ENCODE measurements at regions not wholly inside any gene's neighbourhood (a gene's known extent, or its start where the extent isn't known, plus 50 kb on each side); places are given as distances from the start of the nearest gene placed in this dataset.

DNA sequence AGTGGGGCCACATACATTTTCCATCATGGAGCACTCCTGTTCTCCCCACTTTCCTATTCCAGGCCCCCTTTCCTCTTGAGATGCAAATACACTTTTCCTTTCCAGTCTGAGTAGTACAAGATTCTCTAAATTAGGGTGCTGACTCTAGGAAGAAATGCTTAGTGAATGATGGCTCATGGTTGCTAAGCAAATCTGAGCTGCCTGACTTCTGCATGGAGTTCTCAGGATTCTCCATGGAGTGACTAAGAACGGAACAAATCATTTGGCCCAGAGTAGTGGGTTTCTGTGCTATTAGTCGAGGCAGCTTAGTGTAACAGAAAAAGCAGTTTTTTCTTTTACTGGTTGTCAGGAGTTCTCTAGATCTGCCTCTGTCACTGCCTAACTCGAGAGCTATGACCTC, 65.4 kb upstream of the NTM start:
- SMC1A ChIA-PET (ENCODE audit: uncharacterized antibody, unreplicated experiment), result no interaction called here
- Histone ChIP-seq H3K9ac (ENCODE audit: control insufficient read depth, insufficient read depth, low read length) (no peak overlapping the region), H2AFZ (ENCODE audit: control insufficient read depth, low read depth, low read length) (no peak overlapping the region), H3K27me3 (replicated peaks in 1 of 2; ENCODE audit: control insufficient read depth in 2 of 2, insufficient read depth in 2 of 2, low read length in 1 of 2) (peaks cover 0 to 1% of the 10 kb centered on the region in 2 experiments; a peak in 1 of 4 replicates), H4K20me1 (ENCODE audit: control insufficient read depth, insufficient read depth) (no peaks in the 10 kb centered on the region), H3K4me3 (no peak overlapping the region), H3K9me3 (replicated peaks; ENCODE audit: control insufficient read depth, insufficient read depth, low read length) (no peaks in the 10 kb centered on the region), H3K36me3 (ENCODE audit: control insufficient read depth in 2 of 2, insufficient read depth in 2 of 2, low read length in 1 of 2) (no peaks in the 10 kb centered on the region), H3K4me2 (ENCODE audit: control insufficient read depth, insufficient read depth) (no peak overlapping the region), H3K4me1 (ENCODE audit: control insufficient read depth, insufficient read depth, low read length) (no peaks in the 10 kb centered on the region), H3K27ac (ENCODE audit: control insufficient read depth, insufficient read depth) (no peak overlapping the region), H3K79me2 (ENCODE audit: control insufficient read depth, insufficient read depth, low read length) (no peaks in the 10 kb centered on the region)
- FAIRE-seq, result no peak
- no peak for ATAC-seq
- intact Hi-C loops (cut with micrococcal nuclease; ENCODE audit: unreplicated experiment) (no loop called here), in situ Hi-C loops (cut with MboI) (no loop called here)
- no peak for TF ChIP-seq IRF5 (IDR thresholded peaks at IDR 0.05; ENCODE audit: borderline replicate concordance)
- WGBS (ENCODE audit: insufficient coverage, insufficient replicate concordance, low lambda C conversion rate, missing lambda C conversion rate), result 2% methylated on average over 3 of the region's 3 CpGs
- RAD21 ChIA-PET (ENCODE audit: unreplicated experiment), result no interaction called here
- CTCF ChIA-PET, result interaction anchor here (1.4 kb wide), 1 partner anchor 9 kb away, joined by 4 read pairs; no protein-coding TSS in a partner anchor
- no TSS peak for BruUV-seq (replicated peaks)
- POLR2A ChIA-PET, result no interaction called here
- no peak for DNase-seq (ENCODE audit: low read depth, low spot score)

GRCh38 chr11:131307506-131307905, 62.9 kb upstream of the NTM start:
- in situ Hi-C loops (cut with MboI), result no loop called here
- Histone ChIP-seq H3K9me3 (replicated peaks; ENCODE audit: control insufficient read depth, insufficient read depth, low read length) (no peaks in the 10 kb centered on the region), H3K27ac (ENCODE audit: control insufficient read depth, insufficient read depth) (no peak overlapping the region), H3K9ac (ENCODE audit: control insufficient read depth, insufficient read depth, low read length) (no peak overlapping the region), H3K4me1 (ENCODE audit: control insufficient read depth, insufficient read depth, low read length) (no peaks in the 10 kb centered on the region), H3K79me2 (ENCODE audit: control insufficient read depth, insufficient read depth, low read length) (no peaks in the 10 kb centered on the region), H3K36me3 (ENCODE audit: control insufficient read depth in 2 of 2, insufficient read depth in 2 of 2, low read length in 1 of 2) (no peaks in the 10 kb centered on the region), H4K20me1 (ENCODE audit: control insufficient read depth, insufficient read depth) (no peaks in the 10 kb centered on the region), H3K4me2 (ENCODE audit: control insufficient read depth, insufficient read depth) (no peak overlapping the region), H2AFZ (ENCODE audit: control insufficient read depth, low read depth, low read length) (no peak overlapping the region), H3K27me3 (replicated peaks in 1 of 2; ENCODE audit: control insufficient read depth in 2 of 2, insufficient read depth in 2 of 2, low read length in 1 of 2) (no peaks in the 10 kb centered on the region; a peak in 1 of 4 replicates), H3K4me3 (no peak overlapping the region)
- POLR2A ChIA-PET, result no interaction called here
- DNase-seq (ENCODE audit: low read depth, low spot score) (no peak), FAIRE-seq (no peak), ATAC-seq (no peak)
- WGBS (ENCODE audit: insufficient coverage, insufficient replicate concordance, low lambda C conversion rate, missing lambda C conversion rate), result 61% methylated on average over 6 of the region's 6 CpGs
- SMC1A ChIA-PET (ENCODE audit: uncharacterized antibody, unreplicated experiment), result no interaction called here
- RAD21 ChIA-PET (ENCODE audit: unreplicated experiment), result no interaction called here
- CTCF ChIA-PET, result no interaction called here
- intact Hi-C loops (cut with micrococcal nuclease; ENCODE audit: unreplicated experiment), result no loop called here
- TF ChIP-seq ESRRA (IDR thresholded peaks at IDR 0.05; ENCODE audit: low read length) (no peak), RAD51 (IDR thresholded peaks at IDR 0.05) (no peak), BCL11A (IDR thresholded peaks at IDR 0.05; ENCODE audit: low read depth, low read length) (no peak), ZNF622 (IDR thresholded peaks at IDR 0.05) (no peak), EED (IDR thresholded peaks at IDR 0.05; ENCODE audit: low read depth) (no peak), NBN (IDR thresholded peaks at IDR 0.05) (no peak), CHD1 (IDR thresholded peaks at IDR 0.05; ENCODE audit: low read depth, low read length) (no peak), BCL3 (IDR thresholded peaks at IDR 0.05; ENCODE audit: borderline replicate concordance, insufficient read depth, low read depth, low read length, poor library complexity, severe bottlenecking) (no peak)
- TF ChIP-seq, protein P1, sequence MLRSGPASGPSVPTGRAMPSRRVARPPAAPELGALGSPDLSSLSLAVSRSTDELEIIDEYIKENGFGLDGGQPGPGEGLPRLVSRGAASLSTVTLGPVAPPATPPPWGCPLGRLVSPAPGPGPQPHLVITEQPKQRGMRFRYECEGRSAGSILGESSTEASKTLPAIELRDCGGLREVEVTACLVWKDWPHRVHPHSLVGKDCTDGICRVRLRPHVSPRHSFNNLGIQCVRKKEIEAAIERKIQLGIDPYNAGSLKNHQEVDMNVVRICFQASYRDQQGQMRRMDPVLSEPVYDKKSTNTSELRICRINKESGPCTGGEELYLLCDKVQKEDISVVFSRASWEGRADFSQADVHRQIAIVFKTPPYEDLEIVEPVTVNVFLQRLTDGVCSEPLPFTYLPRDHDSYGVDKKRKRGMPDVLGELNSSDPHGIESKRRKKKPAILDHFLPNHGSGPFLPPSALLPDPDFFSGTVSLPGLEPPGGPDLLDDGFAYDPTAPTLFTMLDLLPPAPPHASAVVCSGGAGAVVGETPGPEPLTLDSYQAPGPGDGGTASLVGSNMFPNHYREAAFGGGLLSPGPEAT (IDR thresholded peaks at IDR 0.05; ENCODE audit: low read depth), result no peak
- no TSS peak for BruUV-seq (replicated peaks)

All from GM12878 (cell line).